ENCODE measurements at regions not wholly inside any gene's neighbourhood (a gene's known extent, or its start where the extent isn't known, plus 50 kb on each side); places are given as distances from the start of the nearest gene placed in this dataset.

DNA sequence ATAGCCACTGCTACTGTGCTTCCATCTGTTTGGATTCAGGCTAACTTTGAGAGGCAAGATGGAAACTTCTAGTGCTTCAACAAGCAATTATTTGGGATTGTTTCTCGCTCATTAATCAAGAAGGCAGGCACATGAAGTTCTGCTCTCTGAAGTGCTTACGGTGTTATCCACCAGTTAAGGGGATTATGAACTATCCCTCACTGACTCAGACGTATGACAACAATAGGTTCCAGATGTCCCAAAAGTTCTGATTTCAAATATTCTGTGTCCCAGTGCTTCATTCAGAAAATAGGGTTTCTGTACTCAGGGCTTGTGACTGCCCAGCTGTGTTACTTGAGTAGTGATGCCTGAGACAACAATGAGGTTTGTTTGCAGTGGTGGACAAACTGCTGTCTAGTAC is 81.0 kb downstream of the HACD1 start:
- TF ChIP-seq, protein P1, sequence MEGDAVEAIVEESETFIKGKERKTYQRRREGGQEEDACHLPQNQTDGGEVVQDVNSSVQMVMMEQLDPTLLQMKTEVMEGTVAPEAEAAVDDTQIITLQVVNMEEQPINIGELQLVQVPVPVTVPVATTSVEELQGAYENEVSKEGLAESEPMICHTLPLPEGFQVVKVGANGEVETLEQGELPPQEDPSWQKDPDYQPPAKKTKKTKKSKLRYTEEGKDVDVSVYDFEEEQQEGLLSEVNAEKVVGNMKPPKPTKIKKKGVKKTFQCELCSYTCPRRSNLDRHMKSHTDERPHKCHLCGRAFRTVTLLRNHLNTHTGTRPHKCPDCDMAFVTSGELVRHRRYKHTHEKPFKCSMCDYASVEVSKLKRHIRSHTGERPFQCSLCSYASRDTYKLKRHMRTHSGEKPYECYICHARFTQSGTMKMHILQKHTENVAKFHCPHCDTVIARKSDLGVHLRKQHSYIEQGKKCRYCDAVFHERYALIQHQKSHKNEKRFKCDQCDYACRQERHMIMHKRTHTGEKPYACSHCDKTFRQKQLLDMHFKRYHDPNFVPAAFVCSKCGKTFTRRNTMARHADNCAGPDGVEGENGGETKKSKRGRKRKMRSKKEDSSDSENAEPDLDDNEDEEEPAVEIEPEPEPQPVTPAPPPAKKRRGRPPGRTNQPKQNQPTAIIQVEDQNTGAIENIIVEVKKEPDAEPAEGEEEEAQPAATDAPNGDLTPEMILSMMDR (IDR thresholded peaks at IDR 0.05), result no peak
- TF ChIP-seq POLR2AphosphoS5 (IDR thresholded peaks at IDR 0.05), result no peak

All from breast epithelium (tissue), 3 donors.